H1 (cell line): ENCODE measurements at regions not wholly inside any gene's neighbourhood (a gene's known extent, or its start where the extent isn't known, plus 50 kb on each side); places are given as distances from the start of the nearest gene placed in this dataset.

ENCODE experiments used
- CTCF ChIA-PET: fragments of 300-600 bp; sonication (Branson Sonifier 250); formaldehyde crosslinking; loops from one replicate; lab custom pipeline; 2021; ENCODE audit not compliant: partially characterized antibody; lab: Charles Lee
- POLR2A ChIA-PET: fragments of 300-600 bp; sonication (Branson Sonifier 250); formaldehyde crosslinking; loops from one replicate; lab custom pipeline; 2021; ENCODE audit warnings: inconsistent platforms; ENCODE audit not compliant: partially characterized antibody; lab: Charles Lee
- DNase-seq, 2 experiments: peaks; one replicate each; pipeline versions ENCODE4 v3.0.0 to v3.0.0-alpha.2; 2010 to 2022; ENCODE audit warnings: low spot score in 2 of 2, low read depth in 1 of 2, mixed read lengths in 1 of 2
- FAIRE-seq: peaks from 2 replicates; lab custom pipeline; 2011; peaks lifted over from hg19 to GRCh38; lab: Jason Lieb, UNC
- H2AFZ ChIP-seq: 2 replicates; pipeline ENCODE4 v1.8.1; 2012; ENCODE audit warnings: low read length, inconsistent platforms
- H2AK5ac ChIP-seq: 2 replicates; pipeline ENCODE4 v1.6.1; 2013; ENCODE audit warnings: low read depth, low read length
- H2BK120ac ChIP-seq: replicated peaks from 2 replicates; pipeline ENCODE3; 2013; ENCODE audit warnings: low read depth, low read length, inconsistent platforms
- H2BK12ac ChIP-seq: 2 replicates; pipeline ENCODE4 v1.6.1; 2013; ENCODE audit warnings: low read depth, low read length
- H2BK15ac ChIP-seq: 2 replicates; pipeline ENCODE4 v1.6.1; 2013; ENCODE audit warnings: low read length
- H2BK20ac ChIP-seq: 2 replicates; pipeline ENCODE4 v1.6.1; 2013; ENCODE audit warnings: low read length
- H2BK5ac ChIP-seq: 2 replicates; pipeline ENCODE4 v1.6.1; 2013; ENCODE audit warnings: low read depth, low read length
- H3K14ac ChIP-seq: 2 replicates; pipeline ENCODE4 v1.6.1; 2013; ENCODE audit warnings: inconsistent platforms; ENCODE audit not compliant: insufficient read length
- H3K18ac ChIP-seq: 2 replicates; pipeline ENCODE4 v1.6.1; 2013; ENCODE audit warnings: low read length; ENCODE audit errors: extremely low read depth
- H3K23ac ChIP-seq: 2 replicates; pipeline ENCODE4 v1.6.1; 2013; ENCODE audit warnings: inconsistent platforms; ENCODE audit not compliant: insufficient read length
- H3K23me2 ChIP-seq: 2 replicates; pipeline ENCODE4 v1.6.1; 2013; ENCODE audit warnings: low read depth, low read length
- H3K27ac ChIP-seq: 2 replicates; pipeline ENCODE4 v1.6.1; 2011; ENCODE audit warnings: low read depth, low read length, inconsistent platforms
- H3K27me3 ChIP-seq, 4 experiments: replicated peaks in 1 of 4; 1 replicate in 1 of 4; 2 replicates in 3 of 4; pipeline versions ENCODE4 v1.6.1 to v1.8.1; 2011 to 2013; ENCODE audit warnings: low read length in 3 of 4, mild to moderate bottlenecking in 3 of 4, inconsistent platforms in 2 of 4, mixed read lengths in 2 of 4, moderate library complexity in 1 of 4; ENCODE audit not compliant: control insufficient read depth in 3 of 4, insufficient read depth in 3 of 4; ENCODE audit errors: extremely low read depth in 1 of 4
- H3K36me3 ChIP-seq, 4 experiments: 2 replicates each; pipeline versions ENCODE4 v1.6.1 to v1.8.1; 2011 to 2013; ENCODE audit warnings: mild to moderate bottlenecking in 4 of 4, low read length in 3 of 4, moderate library complexity in 2 of 4, control low read depth in 1 of 4, inconsistent platforms in 1 of 4; ENCODE audit not compliant: insufficient read depth in 4 of 4, control insufficient read depth in 2 of 4
- H3K4ac ChIP-seq: replicated peaks from 2 replicates; pipeline ENCODE3; 2013; ENCODE audit warnings: low read length, low read depth, mixed read lengths, inconsistent platforms; ENCODE audit not compliant: insufficient read length
- H3K4me1 ChIP-seq, 4 experiments: replicated peaks in 1 of 4; 1 replicate in 1 of 4; 2 replicates in 3 of 4; pipeline versions ENCODE4 v1.6.1 to v1.8.1; 2011 to 2013; ENCODE audit warnings: low read length in 3 of 4, inconsistent platforms in 2 of 4, mixed read lengths in 1 of 4; ENCODE audit not compliant: insufficient read depth in 4 of 4, control insufficient read depth in 3 of 4
- H3K4me2 ChIP-seq, 2 experiments: 2 replicates each; pipeline versions ENCODE4 v1.6.1 to v1.8.1; 2011 to 2013; ENCODE audit warnings: low read depth in 2 of 2, low read length in 2 of 2, control low read depth in 1 of 2, inconsistent platforms in 1 of 2, mild to moderate bottlenecking in 1 of 2; ENCODE audit not compliant: insufficient read depth in 1 of 2
- H3K4me3 ChIP-seq, 4 experiments: fragments of 200-600, 300-600 bp in 1 of 4; sonication (generic), shearing (Covaris generic), sonication (Bioruptor Twin) in 1 of 4; 2 replicates each; pipeline versions ENCODE4 v1.5.1 to v1.8.1; 2011 to 2016; ENCODE audit warnings: low read length in 4 of 4, low read depth in 3 of 4, control low read depth in 2 of 4, inconsistent platforms in 2 of 4, mild to moderate bottlenecking in 2 of 4, mixed read lengths in 1 of 4, moderate library complexity in 1 of 4; ENCODE audit not compliant: insufficient read depth in 2 of 4; ENCODE audit errors: extremely low read depth in 1 of 4
- H3K56ac ChIP-seq: replicated peaks from 2 replicates; pipeline ENCODE3; 2013; ENCODE audit warnings: low read depth, mild to moderate bottlenecking, mixed read lengths, low read length, inconsistent platforms; ENCODE audit not compliant: insufficient read length
- H3K79me1 ChIP-seq: 2 replicates; pipeline ENCODE4 v1.6.1; 2013; ENCODE audit warnings: low read depth, low read length, control low read depth
- H3K79me2 ChIP-seq, 2 experiments: 2 replicates each; pipeline versions ENCODE4 v1.6.1 to v1.8.1; 2012 to 2013; ENCODE audit warnings: low read length in 2 of 2, mild to moderate bottlenecking in 2 of 2, inconsistent platforms in 1 of 2; ENCODE audit not compliant: insufficient read depth in 2 of 2, control insufficient read depth in 1 of 2
- H3K9ac ChIP-seq, 4 experiments: replicated peaks in 1 of 4; 1 replicate in 1 of 4; 2 replicates in 3 of 4; pipeline versions ENCODE4 v1.6.1 to v1.8.1; 2011 to 2013; ENCODE audit warnings: low read depth in 3 of 4, low read length in 3 of 4, control low read depth in 2 of 4, mild to moderate bottlenecking in 2 of 4, moderate library complexity in 2 of 4, inconsistent platforms in 1 of 4; ENCODE audit errors: extremely low read depth in 1 of 4
- H3K9me3 ChIP-seq, 2 experiments: 2 replicates each; pipeline versions ENCODE4 v1.6.1 to v1.8.1; 2012 to 2013; ENCODE audit warnings: mild to moderate bottlenecking in 2 of 2, moderate library complexity in 2 of 2, control low read depth in 1 of 2, inconsistent platforms in 1 of 2, low read depth in 1 of 2, low read length in 1 of 2, mixed read lengths in 1 of 2; ENCODE audit not compliant: insufficient read depth in 2 of 2
- H4K20me1 ChIP-seq, 2 experiments: replicated peaks in 1 of 2; 2 replicates each; pipeline versions ENCODE3 to v1.8.1; 2011 to 2013; ENCODE audit warnings: inconsistent platforms in 2 of 2, low read length in 2 of 2, mild to moderate bottlenecking in 1 of 2; ENCODE audit not compliant: insufficient read depth in 2 of 2, control insufficient read depth in 1 of 2
- H4K5ac ChIP-seq: 2 replicates; pipeline ENCODE4 v1.6.1; 2013; ENCODE audit warnings: low read length, low read depth, mixed read lengths, inconsistent platforms; ENCODE audit not compliant: insufficient read length
- H4K8ac ChIP-seq: 2 replicates; pipeline ENCODE4 v1.8.0; 2013; ENCODE audit warnings: mild to moderate bottlenecking, moderate library complexity, low read length, inconsistent platforms; ENCODE audit not compliant: insufficient read depth; ENCODE audit errors: extremely low read depth
- H4K91ac ChIP-seq: replicated peaks from 2 replicates; pipeline ENCODE3; 2013; ENCODE audit warnings: low read length, mixed read lengths, inconsistent platforms; ENCODE audit not compliant: insufficient read length
- KDM4A ChIP-seq: IDR thresholded peaks from one replicate; pipeline ENCODE4 v1.7.1; 2012; ENCODE audit warnings: low read depth, mild to moderate bottlenecking, moderate library complexity, low read length, inconsistent platforms; ENCODE audit not compliant: severe bottlenecking
- POLR2A ChIP-seq, 2 experiments: IDR thresholded peaks; 1 replicate in 1 of 2; 2 replicates in 1 of 2; pipeline ENCODE4 v1.6.1; 2011; ENCODE audit warnings: low read depth in 2 of 2, low read length in 2 of 2, mild to moderate bottlenecking in 2 of 2; ENCODE audit errors: control extremely low read depth in 1 of 2
- TAF1 ChIP-seq: IDR thresholded peaks from 2 replicates; pipeline ENCODE4 v1.6.1; 2011; ENCODE audit warnings: mild to moderate bottlenecking, low read depth, low read length
- TAF7 ChIP-seq: optimal IDR thresholded peaks from 2 replicates; pipeline ENCODE3; 2011; ENCODE audit warnings: low read depth, mild to moderate bottlenecking, inconsistent platforms, low read length, moderate library complexity, borderline replicate concordance
- TBP ChIP-seq: IDR thresholded peaks from 2 replicates; pipeline ENCODE4 v1.6.1; 2011; ENCODE audit warnings: low read depth, low read length, improper control_type of control experiment
- YY1 ChIP-seq: IDR thresholded peaks from 2 replicates; pipeline ENCODE4 v1.6.1; 2011; ENCODE audit warnings: low read depth, mild to moderate bottlenecking, low read length
- WGBS, 2 experiments: shearing (Covaris generic) in 1 of 2; methylation state at CpG; one replicate each; pipeline versions ENCODE4 v1.1.6 to v1.1.7; 2013 to 2015; ENCODE audit warnings: low lambda C conversion rate in 2 of 2, mixed read lengths in 2 of 2, inconsistent platforms in 1 of 2, low coverage in 1 of 2, missing lambda C conversion rate in 1 of 2; ENCODE audit not compliant: insufficient replicate concordance in 2 of 2, insufficient coverage in 1 of 2, insufficient read length in 1 of 2; ENCODE audit errors: extremely low coverage in 1 of 2, missing lambda C conversion rate in 1 of 2; 5-methylcytosine and 5-hydroxymethylcytosine counted together

DNA sequence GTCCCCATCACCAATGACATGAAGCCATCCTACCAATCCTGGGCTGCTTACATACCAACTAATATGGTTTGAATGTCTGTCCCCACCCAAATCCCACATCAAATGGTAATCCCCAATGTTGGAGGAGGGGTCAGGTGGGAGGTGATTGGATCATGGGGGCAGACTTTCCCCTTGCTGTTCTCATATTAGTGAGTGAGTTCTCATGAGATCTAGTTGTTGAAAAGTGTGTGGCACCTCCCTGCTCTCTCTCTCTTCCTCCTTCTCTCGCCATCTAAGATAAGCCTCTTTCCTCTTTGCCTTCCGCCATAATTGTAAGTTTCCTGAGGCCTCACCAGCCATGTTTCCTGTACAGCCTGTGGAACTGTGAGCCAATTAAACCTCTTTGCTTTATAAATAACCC lies 53.6 kb upstream of the FAM124A start:
- Histone ChIP-seq H3K4me3 (peak overlapping the region in 2 of 4 experiments; percentile 62 to 87; a peak in 2 of 8 replicates), H3K23me2 (peaks cover 3% of the 10 kb centered on the region), H2AFZ (no peak overlapping the region), H2BK15ac (no peak overlapping the region), H3K4me2 (peak overlapping the region; percentile 95 to 96), H3K27ac (peak overlapping the region; percentile 83), H3K23ac (no peak overlapping the region), H3K79me1 (peaks cover 9% of the 10 kb centered on the region), H4K91ac (peak overlapping the region; percentile 61), H3K9me3 (no peaks in the 10 kb centered on the region), H2AK5ac (peak overlapping the region; percentile 76), H2BK5ac (peak overlapping the region; percentile 79), H4K8ac (no peak overlapping the region), H3K4me1 (peaks cover 6 to 14% (median 12%) of the 10 kb centered on the region in 4 experiments; a peak in 6 of 7 replicates), H4K20me1 (no peaks in the 10 kb centered on the region), H3K9ac (peak overlapping the region in 2 of 4 experiments; percentile 20 to 69; a peak in 2 of 7 replicates), H4K5ac (peak overlapping the region; percentile 35), H3K18ac (peak overlapping the region; percentile 48; the same call in 1 of the 2 replicates), H2BK12ac (peak overlapping the region; percentile 60), H3K14ac (no peak overlapping the region), H3K27me3 (no peaks in the 10 kb centered on the region), H3K79me2 (peaks cover 3 to 65% of the 10 kb centered on the region in 2 experiments; a peak in 3 of 4 replicates), H3K36me3 (peaks cover 4 to 10% (median 5%) of the 10 kb centered on the region in 4 experiments; a peak in 4 of 8 replicates), H3K4ac (peak overlapping the region; percentile 23), H2BK20ac (peak overlapping the region; percentile 81; the same call in 1 of the 2 replicates), H3K56ac (no peak overlapping the region), H2BK120ac (peak overlapping the region; percentile 91)
- ChIA-PET POLR2A (interaction anchor here (0.7 to 4.1 kb wide), 17 partner anchors 11 to 284 kb away, joined by 3 to 168 read pairs (median 5); partner anchors contain the start of gene INTS6), CTCF (interaction anchor here (1.0 to 2.5 kb wide), 5 partner anchors 12 to 43 kb away, joined by 3 to 10 read pairs (median 5); no protein-coding TSS in a partner anchor)
- FAIRE-seq (peak; percentile 7), DNase-seq (peak in 1 of 2 experiments; percentile 50)
- TF ChIP-seq TBP: peak; percentile 68; the same call in 1 of the 2 replicates
- no peak for TF ChIP-seq KDM4A
- TF ChIP-seq POLR2A (IDR thresholded peaks at IDR 0.05; ENCODE audit: control extremely low read depth in 1 of 2, low read depth in 2 of 2, low read length in 2 of 2): peak in 1 of 2 experiments; percentile 64; a peak in 2 of 3 replicates
- no peak for TF ChIP-seq TAF7
- 0 out of 2 replicates have a peak, but pooled peaks have one; percentile 58 for TF ChIP-seq YY1
- TF ChIP-seq TAF1: no peak
- WGBS, 2 experiments: 39% methylated on average over 2 of the region's 2 CpGs; no CpG with 5 or more reads in 1 of the 2 experiments
